H9 (cell line): ENCODE measurements at regions not wholly inside any gene's neighbourhood (a gene's known extent, or its start where the extent isn't known, plus 50 kb on each side); places are given as distances from the start of the nearest gene placed in this dataset.

Source experiments
- DNase-seq: peaks from one replicate; pipeline ENCODE4 v3.0.0-alpha.2; 2017
- H2AFZ ChIP-seq: one replicate; pipeline ENCODE4 v1.6.1; 2013; ENCODE audit warnings: mild to moderate bottlenecking, low read length, control low read depth, moderate library complexity
- H2AK5ac ChIP-seq: 2 replicates; pipeline ENCODE4 v1.6.1; 2013; ENCODE audit warnings: low read length, control low read depth, mixed read lengths; ENCODE audit not compliant: insufficient read length
- H2BK120ac ChIP-seq: one replicate; pipeline ENCODE4 v1.6.1; 2013; ENCODE audit warnings: low read depth, mild to moderate bottlenecking, low read length, control low read depth, inconsistent platforms; ENCODE audit not compliant: poor library complexity, severe bottlenecking
- H2BK12ac ChIP-seq: 2 replicates; pipeline ENCODE4 v1.6.1; 2013; ENCODE audit warnings: low read length, control low read depth, mixed read lengths, low read depth; ENCODE audit not compliant: insufficient read length
- H2BK15ac ChIP-seq: 2 replicates; pipeline ENCODE4 v1.6.1; 2013; ENCODE audit warnings: low read depth, low read length, control low read depth
- H2BK20ac ChIP-seq: one replicate; pipeline ENCODE4 v1.6.1; 2013; ENCODE audit warnings: low read depth, mild to moderate bottlenecking, low read length, control low read depth, inconsistent platforms; ENCODE audit not compliant: poor library complexity, severe bottlenecking
- H2BK5ac ChIP-seq: 2 replicates; pipeline ENCODE4 v1.6.1; 2013; ENCODE audit warnings: low read length, control low read depth, mixed read lengths; ENCODE audit not compliant: insufficient read length
- H3K14ac ChIP-seq: 2 replicates; pipeline ENCODE4 v1.6.1; 2013; ENCODE audit warnings: low read length, control low read depth; ENCODE audit not compliant: insufficient read depth
- H3K18ac ChIP-seq: 2 replicates; pipeline ENCODE4 v1.6.1; 2013; ENCODE audit warnings: low read depth, mild to moderate bottlenecking, mixed read lengths, low read length, control low read depth; ENCODE audit not compliant: insufficient read length
- H3K23ac ChIP-seq: 2 replicates; pipeline ENCODE4 v1.6.1; 2013; ENCODE audit warnings: low read length, control low read depth, mixed read lengths, low read depth; ENCODE audit not compliant: insufficient read length
- H3K23me2 ChIP-seq: 2 replicates; pipeline ENCODE4 v1.6.1; 2013; ENCODE audit warnings: low read depth, mild to moderate bottlenecking, mixed read lengths, low read length, control low read depth; ENCODE audit not compliant: insufficient read length, poor library complexity, severe bottlenecking
- H3K27ac ChIP-seq: 2 replicates; pipeline ENCODE4 v1.5.1; 2013; ENCODE audit warnings: low read length, control low read depth, mixed read lengths, low read depth; ENCODE audit not compliant: insufficient read length
- H3K27me3 ChIP-seq: 2 replicates; pipeline ENCODE4 v1.6.1; 2013; ENCODE audit warnings: low read length, control low read depth, inconsistent platforms; ENCODE audit not compliant: insufficient read depth
- H3K4ac ChIP-seq: 2 replicates; pipeline ENCODE4 v1.6.1; 2013; ENCODE audit warnings: low read depth, mild to moderate bottlenecking, control low read depth, inconsistent platforms, low read length, moderate library complexity
- H3K4me1 ChIP-seq: 2 replicates; pipeline ENCODE4 v1.6.1; 2013; ENCODE audit warnings: low read length, control low read depth, inconsistent platforms; ENCODE audit not compliant: insufficient read depth
- H3K4me2 ChIP-seq: 2 replicates; pipeline ENCODE4 v1.6.1; 2013; ENCODE audit warnings: low read length, control low read depth, mixed read lengths; ENCODE audit not compliant: insufficient read length, insufficient read depth
- H3K56ac ChIP-seq: 2 replicates; pipeline ENCODE4 v1.6.1; 2013; ENCODE audit warnings: low read depth, mild to moderate bottlenecking, mixed read lengths, low read length, control low read depth; ENCODE audit not compliant: insufficient read length
- H3K79me1 ChIP-seq: 2 replicates; pipeline ENCODE4 v1.6.1; 2013; ENCODE audit warnings: low read depth, mild to moderate bottlenecking, moderate library complexity, low read length, control low read depth, inconsistent platforms; ENCODE audit not compliant: insufficient read depth, poor library complexity, severe bottlenecking
- H3K79me2 ChIP-seq: 2 replicates; pipeline ENCODE4 v1.6.1; 2013; ENCODE audit warnings: low read length, control low read depth, inconsistent platforms; ENCODE audit not compliant: insufficient read depth
- H3K9ac ChIP-seq: 2 replicates; pipeline ENCODE4 v1.6.1; 2013; ENCODE audit warnings: low read length, control low read depth, mixed read lengths; ENCODE audit not compliant: insufficient read length; ENCODE audit errors: extremely low read depth
- H3K9me3 ChIP-seq: one replicate; pipeline ENCODE4 v1.6.1; 2013; ENCODE audit warnings: low read depth, low read length, inconsistent platforms; ENCODE audit not compliant: control insufficient read depth
- H3T11ph ChIP-seq: one replicate; pipeline ENCODE4 v1.6.1; 2013; ENCODE audit warnings: mild to moderate bottlenecking, low read length, control low read depth, inconsistent platforms
- H4K20me1 ChIP-seq: one replicate; pipeline ENCODE4 v1.6.1; 2013; ENCODE audit not compliant: control insufficient read depth, insufficient read length, insufficient read depth
- H4K5ac ChIP-seq: 2 replicates; pipeline ENCODE4 v1.6.1; 2013; ENCODE audit warnings: low read depth, mild to moderate bottlenecking, mixed read lengths, low read length, control low read depth; ENCODE audit not compliant: insufficient read length
- H4K8ac ChIP-seq: replicated peaks from 2 replicates; pipeline ENCODE4 v1.6.1; 2013; ENCODE audit warnings: low read length, control low read depth, mixed read lengths, low read depth; ENCODE audit not compliant: insufficient read length
- H4K91ac ChIP-seq: 2 replicates; pipeline ENCODE4 v1.6.1; 2013; ENCODE audit warnings: low read depth, mild to moderate bottlenecking, moderate library complexity, mixed read lengths, low read length, control low read depth; ENCODE audit not compliant: insufficient read length
- H3K27ac Mint-ChIP-seq, 3 experiments: 2 replicates in 2 of 3; 3 replicates in 1 of 3; pipeline ENCODE4 v1.8.0; 2020 to 2021; ENCODE audit warnings: mixed read lengths in 3 of 3, mild to moderate bottlenecking in 1 of 3, moderate library complexity in 1 of 3
- H3K27me3 Mint-ChIP-seq: 2 replicates; pipeline ENCODE4 v1.8.0; 2021; ENCODE audit warnings: low read depth, mild to moderate bottlenecking, moderate library complexity, mixed read lengths
- H3K36me3 Mint-ChIP-seq, 3 experiments: 2 replicates in 2 of 3; 3 replicates in 1 of 3; pipeline ENCODE4 v1.8.0; 2020 to 2021; ENCODE audit warnings: low read depth in 3 of 3, mixed read lengths in 3 of 3; ENCODE audit not compliant: insufficient read depth in 1 of 3
- H3K4me1 Mint-ChIP-seq, 2 experiments: 2 replicates each; pipeline ENCODE4 v1.8.0; 2020; ENCODE audit warnings: mixed read lengths in 2 of 2
- H3K4me3 Mint-ChIP-seq, 2 experiments: 2 replicates in 1 of 2; 3 replicates in 1 of 2; pipeline ENCODE4 v1.8.0; 2020 to 2021; ENCODE audit warnings: mild to moderate bottlenecking in 2 of 2, mixed read lengths in 2 of 2, moderate library complexity in 1 of 2
- H3K9me3 Mint-ChIP-seq, 2 experiments: 2 replicates in 1 of 2; 3 replicates in 1 of 2; pipeline ENCODE4 v1.8.0; 2020; ENCODE audit warnings: mild to moderate bottlenecking in 2 of 2, mixed read lengths in 2 of 2, moderate library complexity in 1 of 2
- WGBS: extraction: QIAGEN DNeasy Blood & Tissue Kit; methylation state at CpG from one replicate; pipeline ENCODE4 v1.1.7; 2013; ENCODE audit warnings: missing lambda C conversion rate, low lambda C conversion rate, mixed read lengths; ENCODE audit not compliant: insufficient read length; ENCODE audit errors: extremely low coverage; 5-methylcytosine and 5-hydroxymethylcytosine counted together
- TF ChIP-seq, protein P1 (sequence below): fragments of 200-600 bp; sonication (generic); conservative IDR thresholded peaks from 3 replicates; pipeline ENCODE4 v1.8.0; 2021; ENCODE audit warnings: antibody characterized with exemption, mild to moderate bottlenecking

DNA sequence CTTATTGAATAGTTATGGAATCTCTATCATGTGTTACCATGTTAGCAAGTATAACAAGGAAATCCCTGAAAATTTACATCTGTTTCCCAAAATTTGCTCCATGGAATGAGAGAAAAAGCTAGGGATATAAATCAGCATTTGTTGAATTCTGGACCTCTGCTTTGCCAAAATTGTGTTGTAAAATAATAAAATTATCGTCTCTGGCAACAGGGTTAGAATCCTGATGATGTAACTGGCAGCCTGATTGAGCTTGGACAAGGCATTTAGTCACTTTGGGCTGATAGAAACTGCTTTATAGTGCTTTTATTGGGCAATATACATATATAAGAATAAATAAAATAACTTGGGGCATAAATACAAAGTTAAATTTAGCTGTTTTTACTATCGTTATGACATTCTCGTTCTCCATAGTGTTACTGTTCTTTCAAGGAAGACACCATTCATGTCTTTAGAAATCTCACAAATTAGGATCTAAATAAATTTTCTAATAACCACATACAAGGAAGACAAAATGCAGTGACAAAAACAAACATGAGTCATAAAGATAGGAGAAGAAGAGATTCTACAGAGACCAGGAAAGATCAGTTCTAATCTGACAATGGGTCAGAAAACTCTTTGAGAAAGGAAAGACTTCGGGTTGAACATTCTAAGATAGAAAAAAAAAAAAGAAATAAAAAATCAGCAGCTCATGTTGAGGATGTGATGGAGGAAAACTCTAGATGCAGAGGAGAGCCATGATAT, 145.0 kb upstream of the CDH10 start:
- no peak overlapping the region for H3K18ac ChIP-seq
- H3K27me3 ChIP-seq = no peaks in the 10 kb centered on the region
- Mint-ChIP-seq H3K36me3 (no peaks in the 10 kb centered on the region), H3K4me3 (no peak overlapping the region), H3K27me3 (no peaks in the 10 kb centered on the region), H3K9me3 (no peaks in the 10 kb centered on the region), H3K27ac (no peak overlapping the region), H3K4me1 (peaks cover 6 to 7% of the 10 kb centered on the region in 2 experiments)
- no peak overlapping the region for H2BK120ac ChIP-seq
- TF ChIP-seq, protein P1, sequence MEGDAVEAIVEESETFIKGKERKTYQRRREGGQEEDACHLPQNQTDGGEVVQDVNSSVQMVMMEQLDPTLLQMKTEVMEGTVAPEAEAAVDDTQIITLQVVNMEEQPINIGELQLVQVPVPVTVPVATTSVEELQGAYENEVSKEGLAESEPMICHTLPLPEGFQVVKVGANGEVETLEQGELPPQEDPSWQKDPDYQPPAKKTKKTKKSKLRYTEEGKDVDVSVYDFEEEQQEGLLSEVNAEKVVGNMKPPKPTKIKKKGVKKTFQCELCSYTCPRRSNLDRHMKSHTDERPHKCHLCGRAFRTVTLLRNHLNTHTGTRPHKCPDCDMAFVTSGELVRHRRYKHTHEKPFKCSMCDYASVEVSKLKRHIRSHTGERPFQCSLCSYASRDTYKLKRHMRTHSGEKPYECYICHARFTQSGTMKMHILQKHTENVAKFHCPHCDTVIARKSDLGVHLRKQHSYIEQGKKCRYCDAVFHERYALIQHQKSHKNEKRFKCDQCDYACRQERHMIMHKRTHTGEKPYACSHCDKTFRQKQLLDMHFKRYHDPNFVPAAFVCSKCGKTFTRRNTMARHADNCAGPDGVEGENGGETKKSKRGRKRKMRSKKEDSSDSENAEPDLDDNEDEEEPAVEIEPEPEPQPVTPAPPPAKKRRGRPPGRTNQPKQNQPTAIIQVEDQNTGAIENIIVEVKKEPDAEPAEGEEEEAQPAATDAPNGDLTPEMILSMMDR = no peak
- no peak overlapping the region for H3K4ac ChIP-seq
- no peak overlapping the region for H4K91ac ChIP-seq
- H3K14ac ChIP-seq = no peak overlapping the region
- H3K23ac ChIP-seq = no peak overlapping the region
- no peak overlapping the region for H3K4me2 ChIP-seq
- H3K56ac ChIP-seq = no peak overlapping the region
- no peak overlapping the region for H2BK12ac ChIP-seq
- no CpG with 5 or more reads among the region's 4 CpGs for WGBS
- H3K9ac ChIP-seq = no peak overlapping the region
- H4K5ac ChIP-seq = no peak overlapping the region
- no peak overlapping the region for H2BK5ac ChIP-seq
- H2AFZ ChIP-seq = no peak overlapping the region
- DNase-seq = no peak
- H3K9me3 ChIP-seq = no peaks in the 10 kb centered on the region
- H2AK5ac ChIP-seq = no peak overlapping the region
- no peak overlapping the region for H2BK20ac ChIP-seq
- H4K20me1 ChIP-seq = no peaks in the 10 kb centered on the region
- no peak overlapping the region for H2BK15ac ChIP-seq
- no peaks in the 10 kb centered on the region for H3K23me2 ChIP-seq
- H3K79me2 ChIP-seq = no peaks in the 10 kb centered on the region
- H3K79me1 ChIP-seq = no peaks in the 10 kb centered on the region
- H3K4me1 ChIP-seq = no peaks in the 10 kb centered on the region
- H4K8ac ChIP-seq = no peak overlapping the region
- no peak overlapping the region for H3T11ph ChIP-seq
- H3K27ac ChIP-seq = no peak overlapping the region
